ENCODE measurements at regions not wholly inside any gene's neighbourhood (a gene's known extent, or its start where the extent isn't known, plus 50 kb on each side); places are given as distances from the start of the nearest gene placed in this dataset.

GRCh38 chr4:155515444-155516075, 138.8 kb upstream of the MAP9 start:
- no peaks in the 10 kb centered on the region for H3K4me1 ChIP-seq
- H2AFZ ChIP-seq (replicated peaks): no peak overlapping the region
- no peaks in the 10 kb centered on the region for H4K20me1 ChIP-seq (ENCODE audit: low read depth)
- Mint-ChIP-seq H3K36me3 (no peaks in the 10 kb centered on the region), H3K27ac (no peak overlapping the region), H3K4me1 (no peaks in the 10 kb centered on the region), H3K27me3 (ENCODE audit: insufficient read depth, low read depth) (peaks cover 2% of the 10 kb centered on the region), H3K9me3 (no peaks in the 10 kb centered on the region), H3K4me3 (no peak overlapping the region)
- DNase-seq (ENCODE audit: low spot score): no peak
- H3F3A ChIP-seq (ENCODE audit: low read depth): no peaks in the 10 kb centered on the region
- H3K4me3 ChIP-seq: no peak overlapping the region
- H3K27me3 ChIP-seq: no peaks in the 10 kb centered on the region
- H3K4me2 ChIP-seq: no peak overlapping the region
- no peak overlapping the region for H3K27ac ChIP-seq
- no peaks in the 10 kb centered on the region for H3K9me3 ChIP-seq (ENCODE audit: low read depth)
- TF ChIP-seq EZH2 (IDR thresholded peaks at IDR 0.05) (no peak), CTCF (IDR thresholded peaks at IDR 0.05) (no peak), EZH2phosphoT487 (IDR thresholded peaks at IDR 0.05) (no peak)
- H3K9ac ChIP-seq: no peak overlapping the region
- no peaks in the 10 kb centered on the region for H3K36me3 ChIP-seq
- no peaks in the 10 kb centered on the region for H3K79me2 ChIP-seq (ENCODE audit: low read depth)

- DNase-seq (ENCODE audit: low spot score): no peak
- H3K36me3 Mint-ChIP-seq: no peaks in the 10 kb centered on the region
- no peaks in the 10 kb centered on the region for H3K4me1 Mint-ChIP-seq
These were observed 137.9 kb upstream of the MAP9 start for GRCh38 chr4:155514628-155515027.

GRCh38 chr4:155512817-155513216, 136.1 kb upstream of the MAP9 start:
- Histone ChIP-seq H3K27ac (no peak overlapping the region), H3K27me3 (no peaks in the 10 kb centered on the region), H3K4me2 (no peak overlapping the region), H2AFZ (replicated peaks) (no peak overlapping the region), H3K9ac (no peak overlapping the region), H3F3A (ENCODE audit: low read depth) (no peaks in the 10 kb centered on the region), H3K79me2 (ENCODE audit: low read depth) (no peaks in the 10 kb centered on the region), H3K36me3 (no peaks in the 10 kb centered on the region), H4K20me1 (ENCODE audit: low read depth) (no peaks in the 10 kb centered on the region), H3K9me3 (ENCODE audit: low read depth) (no peaks in the 10 kb centered on the region), H3K4me1 (no peaks in the 10 kb centered on the region), H3K4me3 (no peak overlapping the region)
- DNase-seq (ENCODE audit: low spot score): no peak
- H3K27ac Mint-ChIP-seq: no peak overlapping the region
- no peak for TF ChIP-seq CTCF (IDR thresholded peaks at IDR 0.05)
- no peak for TF ChIP-seq EZH2phosphoT487 (IDR thresholded peaks at IDR 0.05)
- no peaks in the 10 kb centered on the region for H3K9me3 Mint-ChIP-seq
- no peaks in the 10 kb centered on the region for H3K36me3 Mint-ChIP-seq
- peaks cover 2% of the 10 kb centered on the region for H3K27me3 Mint-ChIP-seq (ENCODE audit: insufficient read depth, low read depth)
- no peak overlapping the region for H3K4me3 Mint-ChIP-seq
- peaks cover 3% of the 10 kb centered on the region for H3K4me1 Mint-ChIP-seq

More at GRCh38 chr4:155514628-155515027, 137.9 kb upstream of the MAP9 start:
- Mint-ChIP-seq H3K27ac (no peak overlapping the region), H3K9me3 (no peaks in the 10 kb centered on the region), H3K4me3 (no peak overlapping the region), H3K27me3 (ENCODE audit: insufficient read depth, low read depth) (peaks cover 2% of the 10 kb centered on the region)
- Histone ChIP-seq H3K27me3 (no peaks in the 10 kb centered on the region), H3K9ac (no peak overlapping the region), H2AFZ (replicated peaks) (no peak overlapping the region), H3K27ac (no peak overlapping the region), H3K79me2 (ENCODE audit: low read depth) (no peaks in the 10 kb centered on the region), H4K20me1 (ENCODE audit: low read depth) (no peaks in the 10 kb centered on the region), H3F3A (ENCODE audit: low read depth) (no peaks in the 10 kb centered on the region), H3K4me1 (no peaks in the 10 kb centered on the region), H3K4me3 (no peak overlapping the region), H3K9me3 (ENCODE audit: low read depth) (no peaks in the 10 kb centered on the region), H3K4me2 (no peak overlapping the region), H3K36me3 (no peaks in the 10 kb centered on the region)
- TF ChIP-seq CTCF (IDR thresholded peaks at IDR 0.05) (no peak), EZH2phosphoT487 (IDR thresholded peaks at IDR 0.05) (no peak), EZH2 (IDR thresholded peaks at IDR 0.05) (no peak)

Measured in neural progenitor cell (in vitro differentiated cells).